ENCODE measurements at regions not wholly inside any gene's neighbourhood (a gene's known extent, or its start where the extent isn't known, plus 50 kb on each side); places are given as distances from the start of the nearest gene placed in this dataset.

GRCh38 chr11:70603756-70604211, 205.5 kb downstream of the CTTN start:
- intact Hi-C loops (cut with micrococcal nuclease; ENCODE audit: unreplicated experiment) (no loop called here), in situ Hi-C loops (cut with HindIII; ENCODE audit: extremely low pct_ligation_motif_present, low pct_unique_long_range_greater_than_20kb) (no loop called here)
- Histone ChIP-seq H2AFZ (ENCODE audit: low read length) (no peak overlapping the region), H3K9ac (ENCODE audit: insufficient read depth, low read depth, low read length) (no peak overlapping the region), H3K27me3 (ENCODE audit: control insufficient read depth in 1 of 2, insufficient read depth in 2 of 2, low read length in 2 of 2) (no peaks in the 10 kb centered on the region), H3K36me3 (replicated peaks in 1 of 2; ENCODE audit: control insufficient read depth in 1 of 2, insufficient read depth in 2 of 2, low read length in 2 of 2) (peaks cover 3 to 7% of the 10 kb centered on the region in 2 experiments; a peak in 3 of 5 replicates), H3K27ac (ENCODE audit: extremely low read length, insufficient read depth, low read length) (no peak overlapping the region), H3K4me3 (replicated peaks in 1 of 3; ENCODE audit: insufficient read depth in 1 of 3, low read depth in 2 of 3, low read length in 3 of 3) (no peak overlapping the region), H3K4me2 (ENCODE audit: low read depth, low read length) (no peak overlapping the region), H3K4me1 (ENCODE audit: insufficient read depth, low read length) (peaks cover 15% of the 10 kb centered on the region), H4K20me1 (ENCODE audit: insufficient read depth, low read length) (peaks cover 9% of the 10 kb centered on the region; the same call in 1 of the 2 replicates), H3K9me3 (ENCODE audit: low read length) (no peaks in the 10 kb centered on the region), H3K79me2 (ENCODE audit: insufficient read depth, low read length) (no peaks in the 10 kb centered on the region)
- TF ChIP-seq NR1H2 (CRISPR knock-in tag; IDR thresholded peaks at IDR 0.05; ENCODE audit: borderline replicate concordance, low read depth) (no peak), ZMAT3 (CRISPR knock-in tag; conservative IDR thresholded peaks at IDR 0.05) (no peak), FOXA1 (IDR thresholded peaks at IDR 0.05) (no peak), FOXA1 (CRISPR knock-in tag; IDR thresholded peaks at IDR 0.05) (no peak), FOXA3 (CRISPR knock-in tag; IDR thresholded peaks at IDR 0.05) (no peak), E2F5 (CRISPR knock-in tag; conservative IDR thresholded peaks at IDR 0.05) (no peak), ZNF746 (CRISPR knock-in tag; IDR thresholded peaks at IDR 0.05) (no peak), ZNF138 (CRISPR knock-in tag; IDR thresholded peaks at IDR 0.05; ENCODE audit: low read depth) (no peak), PAF1 (CRISPR knock-in tag; IDR thresholded peaks at IDR 0.05) (no peak), ZNF7 (CRISPR knock-in tag; IDR thresholded peaks at IDR 0.05) (no peak), NFE2L2 (IDR thresholded peaks at IDR 0.05; ENCODE audit: low read length) (no peak)
- TF ChIP-seq, protein P1, sequence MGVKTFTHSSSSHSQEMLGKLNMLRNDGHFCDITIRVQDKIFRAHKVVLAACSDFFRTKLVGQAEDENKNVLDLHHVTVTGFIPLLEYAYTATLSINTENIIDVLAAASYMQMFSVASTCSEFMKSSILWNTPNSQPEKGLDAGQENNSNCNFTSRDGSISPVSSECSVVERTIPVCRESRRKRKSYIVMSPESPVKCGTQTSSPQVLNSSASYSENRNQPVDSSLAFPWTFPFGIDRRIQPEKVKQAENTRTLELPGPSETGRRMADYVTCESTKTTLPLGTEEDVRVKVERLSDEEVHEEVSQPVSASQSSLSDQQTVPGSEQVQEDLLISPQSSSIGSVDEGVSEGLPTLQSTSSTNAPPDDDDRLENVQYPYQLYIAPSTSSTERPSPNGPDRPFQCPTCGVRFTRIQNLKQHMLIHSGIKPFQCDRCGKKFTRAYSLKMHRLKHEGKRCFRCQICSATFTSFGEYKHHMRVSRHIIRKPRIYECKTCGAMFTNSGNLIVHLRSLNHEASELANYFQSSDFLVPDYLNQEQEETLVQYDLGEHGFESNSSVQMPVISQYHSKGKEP (CRISPR knock-in tag; IDR thresholded peaks at IDR 0.05): no peak
- FAIRE-seq: no peak
- no peak; the same call in 2 of the 3 replicates for ATAC-seq
- ChIA-PET CTCF (ENCODE audit: low intra/inter-chr PET ratio, low total read pairs) (no interaction called here), POLR2A (no interaction called here)
- no peak for DNase-seq (ENCODE audit: low spot score)
- no TSS peak for BruUV-seq (replicated peaks)
- WGBS (ENCODE audit: low lambda C conversion rate): 92% methylated on average over 9 of the region's 9 CpGs
